Mucosa of descending colon (tissue), 3 donors: ENCODE measurements at regions not wholly inside any gene's neighbourhood (a gene's known extent, or its start where the extent isn't known, plus 50 kb on each side); places are given as distances from the start of the nearest gene placed in this dataset.

Experiments used
- ATAC-seq: fragments of 200-7000 bp; cut with Tn5 transposase; one replicate; pipeline ENCODE4 v1.9.1; 2020; ENCODE audit warnings: mild to moderate bottlenecking, moderate library complexity
- DNase-seq, 3 donors: peaks; one replicate each; pipeline ENCODE4 v3.0.0-alpha.2; 2020
- H3K36me3 ChIP-seq: fragments of 200-600 bp; one replicate; pipeline ENCODE4 v1.8.0; 2021; ENCODE audit warnings: low read depth, mild to moderate bottlenecking
- H3K4me1 ChIP-seq: fragments of 200-600 bp; one replicate; pipeline ENCODE4 v1.8.0; 2021; ENCODE audit warnings: low read depth, mild to moderate bottlenecking
- H3K4me3 ChIP-seq: fragments of 200-600 bp; one replicate; pipeline ENCODE4 v1.8.0; 2021; ENCODE audit warnings: mild to moderate bottlenecking
- H3K9me3 ChIP-seq: fragments of 200-600 bp; one replicate; pipeline ENCODE4 v1.8.0; 2021; ENCODE audit warnings: mild to moderate bottlenecking
- CTCF ChIP-seq: fragments of 200-600 bp; IDR thresholded peaks from one replicate; pipeline ENCODE4 v1.8.0; 2022; ENCODE audit warnings: antibody characterized with exemption, mild to moderate bottlenecking
- intact Hi-C, 2 donors: fragments of 100-400 bp; cut with DNase I in 1 of 2; cut with micrococcal nuclease in 1 of 2; formaldehyde crosslinking; loops; one replicate each; pipeline versions ENCODE4 v1.11.0 to v1.11.1; 2022; cut with DNase I, micrococcal nuclease
- donor health status: DM: no; HTN: no; CAD: no; lungs with moderate emphysema.
- donor health status: DM: no; HTN: no; CAD: no.
- donor health status: DM: no; HTN: yes; CAD: no.

GRCh38 chr6:140168365-140168764, 793.9 kb upstream of the CITED2 start:
- DNase-seq (no peak), ATAC-seq (no peak)
- no peak overlapping the region for H3K4me3 ChIP-seq
- no peaks in the 10 kb centered on the region for H3K36me3 ChIP-seq
- no peaks in the 10 kb centered on the region for H3K9me3 ChIP-seq
- no peak for TF ChIP-seq CTCF
- intact Hi-C loops = no loop called here
- H3K4me1 ChIP-seq = no peaks in the 10 kb centered on the region

- no peaks in the 10 kb centered on the region for H3K9me3 ChIP-seq
- no peak overlapping the region for H3K4me3 ChIP-seq
- no peak for DNase-seq
- intact Hi-C loops = no loop called here
- no peak for ATAC-seq
- no peak for TF ChIP-seq CTCF
- H3K36me3 ChIP-seq = no peaks in the 10 kb centered on the region
- H3K4me1 ChIP-seq = no peaks in the 10 kb centered on the region
Measured at GRCh38 chr6:140160909-140161308, 786.5 kb upstream of the CITED2 start.

GRCh38 chr6:140160494-140160893, 786.0 kb upstream of the CITED2 start:
- TF ChIP-seq CTCF = no peak
- no peak for ATAC-seq
- no peak for DNase-seq
- Histone ChIP-seq H3K36me3 (no peaks in the 10 kb centered on the region), H3K9me3 (no peaks in the 10 kb centered on the region), H3K4me3 (no peak overlapping the region), H3K4me1 (no peaks in the 10 kb centered on the region)
- intact Hi-C loops = no loop called here

GRCh38 chr6:140156131-140156530, 781.7 kb upstream of the CITED2 start:
- no peak for DNase-seq
- ATAC-seq = no peak
- H3K9me3 ChIP-seq = no peaks in the 10 kb centered on the region
- no peak for TF ChIP-seq CTCF
- intact Hi-C loops = no loop called here
- H3K4me1 ChIP-seq = no peaks in the 10 kb centered on the region
- H3K36me3 ChIP-seq = no peaks in the 10 kb centered on the region
- no peak overlapping the region for H3K4me3 ChIP-seq

GRCh38 chr6:140155451-140156126, 781.1 kb upstream of the CITED2 start:
- Histone ChIP-seq H3K9me3 (no peaks in the 10 kb centered on the region), H3K4me3 (no peak overlapping the region), H3K36me3 (no peaks in the 10 kb centered on the region), H3K4me1 (no peaks in the 10 kb centered on the region)
- no peak for DNase-seq
- no peak for TF ChIP-seq CTCF
- intact Hi-C loops = no loop called here
- no peak for ATAC-seq

- ATAC-seq = no peak
- intact Hi-C loops = no loop called here
Measured at GRCh38 chr6:140153703-140154102, 779.3 kb upstream of the CITED2 start.

More at GRCh38 chr6:140153703-140154102, 779.3 kb upstream of the CITED2 start:
- H3K4me1 ChIP-seq = no peaks in the 10 kb centered on the region
- H3K4me3 ChIP-seq = no peak overlapping the region
- no peaks in the 10 kb centered on the region for H3K9me3 ChIP-seq
- no peak for DNase-seq
- H3K36me3 ChIP-seq = no peaks in the 10 kb centered on the region
- no peak for TF ChIP-seq CTCF
